Peyer's patch (tissue), 4 donors: ENCODE measurements at regions not wholly inside any gene's neighbourhood (a gene's known extent, or its start where the extent isn't known, plus 50 kb on each side); places are given as distances from the start of the nearest gene placed in this dataset.
"Not testable (repeated sequence)": the region's sequence is repeated elsewhere in the genome, so short reads cannot be mapped to it uniquely, and the experiment has no call there.

Experiments
- POLR2A ChIP-seq, 2 donors: fragments of 450-650 bp; IDR thresholded peaks; one replicate each; pipeline ENCODE4 v1.5.1; 2017; ENCODE audit warnings: antibody characterized with exemption in 2 of 2, mild to moderate bottlenecking in 2 of 2, moderate library complexity in 2 of 2
- TF ChIP-seq, protein P1 (sequence below), 6 experiments: fragments of 450-650 bp in 4 of 6; fragments of 200-600 bp in 2 of 6; sonication (generic) in 1 of 6; IDR thresholded peaks; one replicate each; pipeline ENCODE4 v1.5.1; 2017 to 2019; ENCODE audit warnings: antibody characterized with exemption in 6 of 6, mild to moderate bottlenecking in 3 of 6, moderate library complexity in 1 of 6

- TF ChIP-seq, protein P1, sequence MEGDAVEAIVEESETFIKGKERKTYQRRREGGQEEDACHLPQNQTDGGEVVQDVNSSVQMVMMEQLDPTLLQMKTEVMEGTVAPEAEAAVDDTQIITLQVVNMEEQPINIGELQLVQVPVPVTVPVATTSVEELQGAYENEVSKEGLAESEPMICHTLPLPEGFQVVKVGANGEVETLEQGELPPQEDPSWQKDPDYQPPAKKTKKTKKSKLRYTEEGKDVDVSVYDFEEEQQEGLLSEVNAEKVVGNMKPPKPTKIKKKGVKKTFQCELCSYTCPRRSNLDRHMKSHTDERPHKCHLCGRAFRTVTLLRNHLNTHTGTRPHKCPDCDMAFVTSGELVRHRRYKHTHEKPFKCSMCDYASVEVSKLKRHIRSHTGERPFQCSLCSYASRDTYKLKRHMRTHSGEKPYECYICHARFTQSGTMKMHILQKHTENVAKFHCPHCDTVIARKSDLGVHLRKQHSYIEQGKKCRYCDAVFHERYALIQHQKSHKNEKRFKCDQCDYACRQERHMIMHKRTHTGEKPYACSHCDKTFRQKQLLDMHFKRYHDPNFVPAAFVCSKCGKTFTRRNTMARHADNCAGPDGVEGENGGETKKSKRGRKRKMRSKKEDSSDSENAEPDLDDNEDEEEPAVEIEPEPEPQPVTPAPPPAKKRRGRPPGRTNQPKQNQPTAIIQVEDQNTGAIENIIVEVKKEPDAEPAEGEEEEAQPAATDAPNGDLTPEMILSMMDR (IDR thresholded peaks at IDR 0.05), result not testable (repeated sequence)
- not testable (repeated sequence) for TF ChIP-seq POLR2A (IDR thresholded peaks at IDR 0.05)
Measured at GRCh38 chr9:136598390-136599073, 52.7 kb upstream of the NOTCH1 start.
